ENCODE measurements at regions not wholly inside any gene's neighbourhood (a gene's known extent, or its start where the extent isn't known, plus 50 kb on each side); places are given as distances from the start of the nearest gene placed in this dataset.

- Histone ChIP-seq H3K27ac (replicated peaks) (no peak overlapping the region), H3K4me3 (replicated peaks; ENCODE audit: insufficient read depth, low read length) (no peak overlapping the region), H3K27me3 (ENCODE audit: insufficient read depth, poor library complexity, severe bottlenecking) (no peaks in the 10 kb centered on the region)
- TF ChIP-seq GABPA (IDR thresholded peaks at IDR 0.05; ENCODE audit: low read depth), result no peak
- TF ChIP-seq POLR2AphosphoS5 (IDR thresholded peaks at IDR 0.05; ENCODE audit: low read depth), result no peak
- no peak for TF ChIP-seq REST (IDR thresholded peaks at IDR 0.05; ENCODE audit: insufficient replicate concordance, low read depth)
- TF ChIP-seq, protein P1, sequence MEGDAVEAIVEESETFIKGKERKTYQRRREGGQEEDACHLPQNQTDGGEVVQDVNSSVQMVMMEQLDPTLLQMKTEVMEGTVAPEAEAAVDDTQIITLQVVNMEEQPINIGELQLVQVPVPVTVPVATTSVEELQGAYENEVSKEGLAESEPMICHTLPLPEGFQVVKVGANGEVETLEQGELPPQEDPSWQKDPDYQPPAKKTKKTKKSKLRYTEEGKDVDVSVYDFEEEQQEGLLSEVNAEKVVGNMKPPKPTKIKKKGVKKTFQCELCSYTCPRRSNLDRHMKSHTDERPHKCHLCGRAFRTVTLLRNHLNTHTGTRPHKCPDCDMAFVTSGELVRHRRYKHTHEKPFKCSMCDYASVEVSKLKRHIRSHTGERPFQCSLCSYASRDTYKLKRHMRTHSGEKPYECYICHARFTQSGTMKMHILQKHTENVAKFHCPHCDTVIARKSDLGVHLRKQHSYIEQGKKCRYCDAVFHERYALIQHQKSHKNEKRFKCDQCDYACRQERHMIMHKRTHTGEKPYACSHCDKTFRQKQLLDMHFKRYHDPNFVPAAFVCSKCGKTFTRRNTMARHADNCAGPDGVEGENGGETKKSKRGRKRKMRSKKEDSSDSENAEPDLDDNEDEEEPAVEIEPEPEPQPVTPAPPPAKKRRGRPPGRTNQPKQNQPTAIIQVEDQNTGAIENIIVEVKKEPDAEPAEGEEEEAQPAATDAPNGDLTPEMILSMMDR (IDR thresholded peaks at IDR 0.05; ENCODE audit: insufficient read depth, low read length), result no peak
- no peak for TF ChIP-seq SPI1 (IDR thresholded peaks at IDR 0.05; ENCODE audit: borderline replicate concordance, low read depth)
- no peak for DNase-seq (ENCODE audit: low read depth in 1 of 2, low spot score in 1 of 2)
Observed at GRCh38 chr6:91654357-91654756, 1067.5 kb upstream of the MAP3K7 start.

DNA sequence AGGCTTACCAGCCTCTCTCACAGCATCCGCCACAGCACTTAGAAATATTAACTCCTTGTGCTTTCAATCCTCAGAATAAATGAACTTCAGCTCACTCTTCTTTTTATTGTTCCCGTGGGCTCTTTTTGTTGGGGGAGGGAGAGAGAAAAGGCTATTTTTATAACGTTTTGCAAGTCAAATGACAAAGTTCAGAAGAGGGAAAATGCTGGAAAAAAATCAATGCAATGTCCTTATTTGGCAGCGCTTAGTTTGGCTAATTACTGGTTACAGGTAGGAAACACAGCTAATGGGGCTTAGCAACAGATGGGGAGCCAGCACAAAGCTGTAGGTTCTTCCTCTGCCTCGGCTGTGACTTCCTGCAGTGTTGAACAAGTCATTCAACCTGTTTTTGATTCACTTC is 1067.0 kb upstream of the MAP3K7 start:
- Histone ChIP-seq H3K27me3 (ENCODE audit: insufficient read depth, poor library complexity, severe bottlenecking) (no peaks in the 10 kb centered on the region), H3K4me3 (replicated peaks; ENCODE audit: insufficient read depth, low read length) (no peak overlapping the region), H3K27ac (replicated peaks) (no peak overlapping the region)
- DNase-seq (ENCODE audit: low read depth in 1 of 2, low spot score in 1 of 2), result no peak
- TF ChIP-seq POLR2AphosphoS5 (IDR thresholded peaks at IDR 0.05; ENCODE audit: low read depth) (no peak), GABPA (IDR thresholded peaks at IDR 0.05; ENCODE audit: low read depth) (no peak), REST (IDR thresholded peaks at IDR 0.05; ENCODE audit: insufficient replicate concordance, low read depth) (no peak), SPI1 (IDR thresholded peaks at IDR 0.05; ENCODE audit: borderline replicate concordance, low read depth) (no peak)
- TF ChIP-seq, protein P1 (IDR thresholded peaks at IDR 0.05; ENCODE audit: insufficient read depth, low read length), result no peak

- TF ChIP-seq, protein P1 (IDR thresholded peaks at IDR 0.05; ENCODE audit: insufficient read depth, low read length), result no peak
- TF ChIP-seq POLR2AphosphoS5 (IDR thresholded peaks at IDR 0.05; ENCODE audit: low read depth) (no peak), GABPA (IDR thresholded peaks at IDR 0.05; ENCODE audit: low read depth) (no peak), SPI1 (IDR thresholded peaks at IDR 0.05; ENCODE audit: borderline replicate concordance, low read depth) (no peak), REST (IDR thresholded peaks at IDR 0.05; ENCODE audit: insufficient replicate concordance, low read depth) (no peak)
- no peak overlapping the region for H3K4me3 ChIP-seq (replicated peaks; ENCODE audit: insufficient read depth, low read length)
- DNase-seq (ENCODE audit: low read depth in 1 of 2, low spot score in 1 of 2), result no peak
- H3K27ac ChIP-seq (replicated peaks), result no peak overlapping the region
- H3K27me3 ChIP-seq (ENCODE audit: insufficient read depth, poor library complexity, severe bottlenecking), result no peaks in the 10 kb centered on the region
Observed at GRCh38 chr6:91653076-91653723, 1066.3 kb upstream of the MAP3K7 start.
